GM12875 (cell line): ENCODE measurements at regions not wholly inside any gene's neighbourhood (a gene's known extent, or its start where the extent isn't known, plus 50 kb on each side); places are given as distances from the start of the nearest gene placed in this dataset.

Experiments used
- H3K4me3 ChIP-seq: one replicate; pipeline ENCODE4 v1.5.1; 2011; ENCODE audit warnings: low read depth, low read length, control low read depth
- CTCF ChIP-seq: IDR thresholded peaks from 2 replicates; pipeline ENCODE4 v1.5.1; 2011; ENCODE audit warnings: low read depth, mild to moderate bottlenecking, control low read depth, inconsistent platforms, low read length, moderate library complexity, borderline replicate concordance; ENCODE audit not compliant: insufficient read depth

GRCh38 chr21:33171616-33172169, 58.0 kb upstream of the IFNAR2 start:
- H3K4me3 ChIP-seq: no peak overlapping the region
- TF ChIP-seq CTCF: no peak

GRCh38 chr21:33174756-33175155, 55.0 kb upstream of the IFNAR2 start:
- no peak for TF ChIP-seq CTCF
- H3K4me3 ChIP-seq: no peak overlapping the region
